HepG2 (cell line): ENCODE measurements at regions not wholly inside any gene's neighbourhood (a gene's known extent, or its start where the extent isn't known, plus 50 kb on each side); places are given as distances from the start of the nearest gene placed in this dataset.

Source experiments
- EEA1 ChIP-seq: sonication (generic); formaldehyde crosslinking; IDR thresholded peaks from 2 replicates; pipeline ENCODE4 v1.5.1; 2020; ENCODE audit warnings: mild to moderate bottlenecking, missing genetic modification reagents, borderline replicate concordance
- KDM5B ChIP-seq: sonication (generic); formaldehyde crosslinking; IDR thresholded peaks from 2 replicates; pipeline ENCODE4 v1.4.0; 2020; ENCODE audit warnings: missing genetic modification reagents, mild to moderate bottlenecking, borderline replicate concordance
- RFXANK ChIP-seq: IDR thresholded peaks from 2 replicates; pipeline ENCODE4 v1.6.1; 2016
- SMYD3 ChIP-seq: sonication (generic); formaldehyde crosslinking; IDR thresholded peaks from 2 replicates; pipeline ENCODE4 v1.8.1; 2023; ENCODE audit warnings: mild to moderate bottlenecking, missing genetic modification reagents
- SRSF1 ChIP-seq: fragments of 200-400 bp; formaldehyde crosslinking; optimal IDR thresholded peaks from 2 replicates; pipeline ENCODE3; 2017; ENCODE audit warnings: mild to moderate bottlenecking, low read depth, low read length, moderate library complexity
- TAF1 ChIP-seq: sonication (generic); formaldehyde crosslinking; IDR thresholded peaks from 2 replicates; pipeline ENCODE4 v1.4.0; 2020; ENCODE audit warnings: missing genetic modification reagents
- TBL1XR1 ChIP-seq: fragments of 150-350 bp; IDR thresholded peaks from 2 replicates; pipeline ENCODE4 v1.6.1; 2014; ENCODE audit warnings: borderline replicate concordance, low read length; ENCODE audit not compliant: partially characterized antibody
- U2AF2 ChIP-seq: fragments of 200-400 bp; formaldehyde crosslinking; IDR thresholded peaks from 2 replicates; pipeline ENCODE4 v1.6.1; 2017; ENCODE audit warnings: low read depth, mild to moderate bottlenecking, low read length
- XRCC5 ChIP-seq: fragments of 200-400 bp; formaldehyde crosslinking; optimal IDR thresholded peaks from 2 replicates; pipeline ENCODE3; 2017; ENCODE audit warnings: mild to moderate bottlenecking, low read length
- YY1 ChIP-seq: IDR thresholded peaks from 2 replicates; pipeline ENCODE4 v1.6.1; 2011; ENCODE audit warnings: low read length, low read depth, moderate library complexity, mild to moderate bottlenecking; ENCODE audit not compliant: insufficient read depth, insufficient replicate concordance
- ZKSCAN1 ChIP-seq: fragments of 150-350 bp; IDR thresholded peaks from 2 replicates; pipeline ENCODE4 v1.6.1; 2014; ENCODE audit warnings: low read length
- ZNF383 ChIP-seq: sonication (generic); formaldehyde crosslinking; IDR thresholded peaks from 2 replicates; pipeline ENCODE4 v1.4.0; 2020; ENCODE audit warnings: missing genetic modification reagents, mild to moderate bottlenecking, borderline replicate concordance
- ZNF569 ChIP-seq: sonication (generic); formaldehyde crosslinking; IDR thresholded peaks from 2 replicates; pipeline ENCODE4 v1.5.0; 2020; ENCODE audit warnings: mild to moderate bottlenecking, missing genetic modification reagents, moderate library complexity, borderline replicate concordance
- ZNF878 ChIP-seq: sonication (generic); formaldehyde crosslinking; IDR thresholded peaks from 2 replicates; pipeline ENCODE4 v1.8.1; 2023; ENCODE audit warnings: mild to moderate bottlenecking, missing genetic modification reagents, moderate library complexity
- ZNF883 ChIP-seq: sonication (generic); formaldehyde crosslinking; IDR thresholded peaks from 2 replicates; pipeline ENCODE4 v1.5.1; 2020; ENCODE audit warnings: mild to moderate bottlenecking, missing genetic modification reagents; ENCODE audit errors: not compliant biosample characterization
- TF ChIP-seq, protein P1 (sequence below): sonication (generic); formaldehyde crosslinking; IDR thresholded peaks from 2 replicates; pipeline ENCODE4 v1.5.0; 2020; ENCODE audit warnings: missing genetic modification reagents
- TF ChIP-seq, protein P2 (sequence below): sonication (generic); formaldehyde crosslinking; conservative IDR thresholded peaks from 2 replicates; pipeline ENCODE4 v1.4.0; 2020; ENCODE audit warnings: missing genetic modification reagents
- TF ChIP-seq, protein P3 (sequence below): sonication (generic); formaldehyde crosslinking; IDR thresholded peaks from 2 replicates; pipeline ENCODE4 v1.4.0; 2020; ENCODE audit warnings: missing genetic modification reagents, borderline replicate concordance

GRCh38 chr12:92070864-92071445, 74.7 kb downstream of the BTG1 start (continued):
- TF ChIP-seq TAF1 (CRISPR knock-in tag) (no peak), SMYD3 (CRISPR knock-in tag) (no peak), ZNF383 (CRISPR knock-in tag) (no peak), YY1 (no peak), U2AF2 (no peak), SRSF1 (no peak), ZNF569 (CRISPR knock-in tag) (no peak), ZNF883 (CRISPR knock-in tag) (no peak), KDM5B (no peak), EEA1 (CRISPR knock-in tag) (no peak), TBL1XR1 (peak; percentile 85), ZNF878 (CRISPR knock-in tag) (peak; percentile 27; the same call in 1 of the 2 replicates), XRCC5 (no peak), ZKSCAN1 (no peak), RFXANK (no peak)
- TF ChIP-seq, protein P1, sequence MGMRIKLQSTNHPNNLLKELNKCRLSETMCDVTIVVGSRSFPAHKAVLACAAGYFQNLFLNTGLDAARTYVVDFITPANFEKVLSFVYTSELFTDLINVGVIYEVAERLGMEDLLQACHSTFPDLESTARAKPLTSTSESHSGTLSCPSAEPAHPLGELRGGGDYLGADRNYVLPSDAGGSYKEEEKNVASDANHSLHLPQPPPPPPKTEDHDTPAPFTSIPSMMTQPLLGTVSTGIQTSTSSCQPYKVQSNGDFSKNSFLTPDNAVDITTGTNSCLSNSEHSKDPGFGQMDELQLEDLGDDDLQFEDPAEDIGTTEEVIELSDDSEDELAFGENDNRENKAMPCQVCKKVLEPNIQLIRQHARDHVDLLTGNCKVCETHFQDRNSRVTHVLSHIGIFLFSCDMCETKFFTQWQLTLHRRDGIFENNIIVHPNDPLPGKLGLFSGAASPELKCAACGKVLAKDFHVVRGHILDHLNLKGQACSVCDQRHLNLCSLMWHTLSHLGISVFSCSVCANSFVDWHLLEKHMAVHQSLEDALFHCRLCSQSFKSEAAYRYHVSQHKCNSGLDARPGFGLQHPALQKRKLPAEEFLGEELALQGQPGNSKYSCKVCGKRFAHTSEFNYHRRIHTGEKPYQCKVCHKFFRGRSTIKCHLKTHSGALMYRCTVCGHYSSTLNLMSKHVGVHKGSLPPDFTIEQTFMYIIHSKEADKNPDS (CRISPR knock-in tag): no peak
- TF ChIP-seq, protein P2, sequence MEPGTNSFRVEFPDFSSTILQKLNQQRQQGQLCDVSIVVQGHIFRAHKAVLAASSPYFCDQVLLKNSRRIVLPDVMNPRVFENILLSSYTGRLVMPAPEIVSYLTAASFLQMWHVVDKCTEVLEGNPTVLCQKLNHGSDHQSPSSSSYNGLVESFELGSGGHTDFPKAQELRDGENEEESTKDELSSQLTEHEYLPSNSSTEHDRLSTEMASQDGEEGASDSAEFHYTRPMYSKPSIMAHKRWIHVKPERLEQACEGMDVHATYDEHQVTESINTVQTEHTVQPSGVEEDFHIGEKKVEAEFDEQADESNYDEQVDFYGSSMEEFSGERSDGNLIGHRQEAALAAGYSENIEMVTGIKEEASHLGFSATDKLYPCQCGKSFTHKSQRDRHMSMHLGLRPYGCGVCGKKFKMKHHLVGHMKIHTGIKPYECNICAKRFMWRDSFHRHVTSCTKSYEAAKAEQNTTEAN (CRISPR knock-in tag): 0 out of 2 replicates have a peak, but pooled peaks have one; percentile 44
- TF ChIP-seq, protein P3, sequence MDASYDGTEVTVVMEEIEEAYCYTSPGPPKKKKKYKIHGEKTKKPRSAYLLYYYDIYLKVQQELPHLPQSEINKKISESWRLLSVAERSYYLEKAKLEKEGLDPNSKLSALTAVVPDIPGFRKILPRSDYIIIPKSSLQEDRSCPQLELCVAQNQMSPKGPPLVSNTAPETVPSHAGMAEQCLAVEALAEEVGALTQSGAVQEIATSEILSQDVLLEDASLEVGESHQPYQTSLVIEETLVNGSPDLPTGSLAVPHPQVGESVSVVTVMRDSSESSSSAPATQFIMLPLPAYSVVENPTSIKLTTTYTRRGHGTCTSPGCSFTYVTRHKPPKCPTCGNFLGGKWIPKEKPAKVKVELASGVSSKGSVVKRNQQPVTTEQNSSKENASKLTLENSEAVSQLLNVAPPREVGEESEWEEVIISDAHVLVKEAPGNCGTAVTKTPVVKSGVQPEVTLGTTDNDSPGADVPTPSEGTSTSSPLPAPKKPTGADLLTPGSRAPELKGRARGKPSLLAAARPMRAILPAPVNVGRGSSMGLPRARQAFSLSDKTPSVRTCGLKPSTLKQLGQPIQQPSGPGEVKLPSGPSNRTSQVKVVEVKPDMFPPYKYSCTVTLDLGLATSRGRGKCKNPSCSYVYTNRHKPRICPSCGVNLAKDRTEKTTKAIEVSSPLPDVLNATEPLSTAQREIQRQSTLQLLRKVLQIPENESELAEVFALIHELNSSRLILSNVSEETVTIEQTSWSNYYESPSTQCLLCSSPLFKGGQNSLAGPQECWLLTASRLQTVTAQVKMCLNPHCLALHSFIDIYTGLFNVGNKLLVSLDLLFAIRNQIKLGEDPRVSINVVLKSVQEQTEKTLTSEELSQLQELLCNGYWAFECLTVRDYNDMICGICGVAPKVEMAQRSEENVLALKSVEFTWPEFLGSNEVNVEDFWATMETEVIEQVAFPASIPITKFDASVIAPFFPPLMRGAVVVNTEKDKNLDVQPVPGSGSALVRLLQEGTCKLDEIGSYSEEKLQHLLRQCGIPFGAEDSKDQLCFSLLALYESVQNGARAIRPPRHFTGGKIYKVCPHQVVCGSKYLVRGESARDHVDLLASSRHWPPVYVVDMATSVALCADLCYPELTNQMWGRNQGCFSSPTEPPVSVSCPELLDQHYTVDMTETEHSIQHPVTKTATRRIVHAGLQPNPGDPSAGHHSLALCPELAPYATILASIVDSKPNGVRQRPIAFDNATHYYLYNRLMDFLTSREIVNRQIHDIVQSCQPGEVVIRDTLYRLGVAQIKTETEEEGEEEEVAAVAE (CRISPR knock-in tag): peak; percentile 78; the same call in 1 of the 2 replicates
